GM19035 (cell line): ENCODE measurements at regions not wholly inside any gene's neighbourhood (a gene's known extent, or its start where the extent isn't known, plus 50 kb on each side); places are given as distances from the start of the nearest gene placed in this dataset.

Experiments used
- ATAC-seq: cut with Tn5 transposase; IDR thresholded peaks from one replicate; pipeline ENCODE4 v1.9.1; 2021; ENCODE audit not compliant: unreplicated experiment

- ATAC-seq, result no peak
Observed at GRCh38 chr6:15849395-15849794, 186.6 kb upstream of the DTNBP1 start.

- no peak for ATAC-seq
Observed at GRCh38 chr6:15845492-15845891, 182.7 kb upstream of the DTNBP1 start.

- ATAC-seq, result no peak
Observed at GRCh38 chr6:15843764-15844163, 180.9 kb upstream of the DTNBP1 start.

GRCh38 chr6:15843226-15843625 is 180.4 kb upstream of the DTNBP1 start:
- no peak for ATAC-seq

- no peak for ATAC-seq
Observed at GRCh38 chr6:15842727-15843117, 179.9 kb upstream of the DTNBP1 start.

GRCh38 chr6:15841937-15842726 is 179.3 kb upstream of the DTNBP1 start:
- ATAC-seq, result no peak

- ATAC-seq, result no peak
Observed at GRCh38 chr6:15839969-15840541, 177.2 kb upstream of the DTNBP1 start.

- no peak for ATAC-seq
Observed at GRCh38 chr6:15837205-15837604, 174.4 kb upstream of the DTNBP1 start.

- ATAC-seq, result no peak
Observed at GRCh38 chr6:15832841-15833240, 170.0 kb upstream of the DTNBP1 start.

- no peak for ATAC-seq
Observed at GRCh38 chr6:15829156-15829555, 166.3 kb upstream of the DTNBP1 start.

- no peak for ATAC-seq
Observed at GRCh38 chr6:15827496-15828255, 164.8 kb upstream of the DTNBP1 start.

GRCh38 chr6:15826814-15827318 is 164.0 kb upstream of the DTNBP1 start:
- no peak for ATAC-seq

- no peak for ATAC-seq
Observed at GRCh38 chr6:15825332-15825930, 162.6 kb upstream of the DTNBP1 start.

- no peak for ATAC-seq
Observed at GRCh38 chr6:15824811-15825210, 162.0 kb upstream of the DTNBP1 start.

- no peak for ATAC-seq
Observed at GRCh38 chr6:15823838-15824414, 161.1 kb upstream of the DTNBP1 start.

- ATAC-seq, result no peak
Observed at GRCh38 chr6:15822835-15823234, 160.0 kb upstream of the DTNBP1 start.

- no peak for ATAC-seq
Observed at GRCh38 chr6:15819841-15820240, 157.0 kb upstream of the DTNBP1 start.

- no peak for ATAC-seq
Observed at GRCh38 chr6:15819226-15819625, 156.4 kb upstream of the DTNBP1 start.

- no peak for ATAC-seq
Observed at GRCh38 chr6:15818491-15818890, 155.7 kb upstream of the DTNBP1 start.

- no peak for ATAC-seq
Observed at GRCh38 chr6:15818044-15818443, 155.2 kb upstream of the DTNBP1 start.

- no peak for ATAC-seq
Observed at GRCh38 chr6:15817100-15817499, 154.3 kb upstream of the DTNBP1 start.
